HFFc6 (cell line): ENCODE measurements at regions not wholly inside any gene's neighbourhood (a gene's known extent, or its start where the extent isn't known, plus 50 kb on each side); places are given as distances from the start of the nearest gene placed in this dataset.

ENCODE experiments used
- DNase-seq: peaks from one replicate; pipeline ENCODE4 v3.0.0-alpha.2; 2018
- H3K27ac Mint-ChIP-seq: 2 replicates; pipeline ENCODE4 v1.8.0; 2020; ENCODE audit warnings: mild to moderate bottlenecking, mixed read lengths
- H3K27me3 Mint-ChIP-seq: 2 replicates; pipeline ENCODE4 v1.8.0; 2021; ENCODE audit warnings: mild to moderate bottlenecking, moderate library complexity, mixed read lengths; ENCODE audit not compliant: insufficient read depth
- H3K36me3 Mint-ChIP-seq: 2 replicates; pipeline ENCODE4 v1.8.0; 2021; ENCODE audit warnings: low read depth, mixed read lengths
- H3K4me1 Mint-ChIP-seq: 2 replicates; pipeline ENCODE4 v1.8.0; 2020; ENCODE audit warnings: low read depth, mixed read lengths
- H3K4me3 Mint-ChIP-seq: 2 replicates; pipeline ENCODE4 v1.8.0; 2020; ENCODE audit warnings: mild to moderate bottlenecking, moderate library complexity, mixed read lengths
- H3K9me3 Mint-ChIP-seq: 2 replicates; pipeline ENCODE4 v1.8.0; 2020; ENCODE audit warnings: mild to moderate bottlenecking, mixed read lengths
- TF ChIP-seq, protein P1 (sequence below): fragments of 200-600 bp; sonication (generic); IDR thresholded peaks from 2 replicates; pipeline ENCODE4 v1.5.0; 2021; ENCODE audit warnings: antibody characterized with exemption, mild to moderate bottlenecking

DNA sequence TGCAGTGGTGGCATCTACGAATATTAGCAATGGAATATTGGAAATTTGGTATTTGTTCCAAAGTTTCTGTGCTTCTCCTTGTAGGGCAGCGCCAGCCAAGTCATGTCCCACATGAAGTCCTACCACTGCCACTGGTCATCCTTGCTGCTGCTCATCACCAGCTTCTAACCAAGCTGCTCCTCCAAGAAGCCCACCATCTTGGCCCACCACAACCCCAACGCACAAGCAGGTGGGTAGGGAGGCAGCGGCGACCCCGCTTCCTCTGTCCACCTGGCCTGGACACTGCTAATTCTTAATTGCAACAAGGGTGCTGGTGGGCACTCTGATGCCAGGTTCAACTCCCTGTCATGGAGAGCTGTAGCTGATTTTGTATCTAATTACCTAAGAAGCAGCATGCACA lies 291.2 kb upstream of the LYPLAL1 start:
- DNase-seq, result no peak
- H3K27ac Mint-ChIP-seq, result no peak overlapping the region
- peaks cover 11% of the 10 kb centered on the region; the same call in 1 of the 2 replicates for H3K4me1 Mint-ChIP-seq
- H3K27me3 Mint-ChIP-seq, result 0 out of 2 replicates have a peak, but pooled peaks cover 1% of the 10 kb centered on the region
- TF ChIP-seq, protein P1, sequence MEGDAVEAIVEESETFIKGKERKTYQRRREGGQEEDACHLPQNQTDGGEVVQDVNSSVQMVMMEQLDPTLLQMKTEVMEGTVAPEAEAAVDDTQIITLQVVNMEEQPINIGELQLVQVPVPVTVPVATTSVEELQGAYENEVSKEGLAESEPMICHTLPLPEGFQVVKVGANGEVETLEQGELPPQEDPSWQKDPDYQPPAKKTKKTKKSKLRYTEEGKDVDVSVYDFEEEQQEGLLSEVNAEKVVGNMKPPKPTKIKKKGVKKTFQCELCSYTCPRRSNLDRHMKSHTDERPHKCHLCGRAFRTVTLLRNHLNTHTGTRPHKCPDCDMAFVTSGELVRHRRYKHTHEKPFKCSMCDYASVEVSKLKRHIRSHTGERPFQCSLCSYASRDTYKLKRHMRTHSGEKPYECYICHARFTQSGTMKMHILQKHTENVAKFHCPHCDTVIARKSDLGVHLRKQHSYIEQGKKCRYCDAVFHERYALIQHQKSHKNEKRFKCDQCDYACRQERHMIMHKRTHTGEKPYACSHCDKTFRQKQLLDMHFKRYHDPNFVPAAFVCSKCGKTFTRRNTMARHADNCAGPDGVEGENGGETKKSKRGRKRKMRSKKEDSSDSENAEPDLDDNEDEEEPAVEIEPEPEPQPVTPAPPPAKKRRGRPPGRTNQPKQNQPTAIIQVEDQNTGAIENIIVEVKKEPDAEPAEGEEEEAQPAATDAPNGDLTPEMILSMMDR, result no peak
- H3K4me3 Mint-ChIP-seq, result no peak overlapping the region
- peaks cover 6% of the 10 kb centered on the region; the same call in 1 of the 2 replicates for H3K9me3 Mint-ChIP-seq
- H3K36me3 Mint-ChIP-seq, result no peaks in the 10 kb centered on the region

DNA sequence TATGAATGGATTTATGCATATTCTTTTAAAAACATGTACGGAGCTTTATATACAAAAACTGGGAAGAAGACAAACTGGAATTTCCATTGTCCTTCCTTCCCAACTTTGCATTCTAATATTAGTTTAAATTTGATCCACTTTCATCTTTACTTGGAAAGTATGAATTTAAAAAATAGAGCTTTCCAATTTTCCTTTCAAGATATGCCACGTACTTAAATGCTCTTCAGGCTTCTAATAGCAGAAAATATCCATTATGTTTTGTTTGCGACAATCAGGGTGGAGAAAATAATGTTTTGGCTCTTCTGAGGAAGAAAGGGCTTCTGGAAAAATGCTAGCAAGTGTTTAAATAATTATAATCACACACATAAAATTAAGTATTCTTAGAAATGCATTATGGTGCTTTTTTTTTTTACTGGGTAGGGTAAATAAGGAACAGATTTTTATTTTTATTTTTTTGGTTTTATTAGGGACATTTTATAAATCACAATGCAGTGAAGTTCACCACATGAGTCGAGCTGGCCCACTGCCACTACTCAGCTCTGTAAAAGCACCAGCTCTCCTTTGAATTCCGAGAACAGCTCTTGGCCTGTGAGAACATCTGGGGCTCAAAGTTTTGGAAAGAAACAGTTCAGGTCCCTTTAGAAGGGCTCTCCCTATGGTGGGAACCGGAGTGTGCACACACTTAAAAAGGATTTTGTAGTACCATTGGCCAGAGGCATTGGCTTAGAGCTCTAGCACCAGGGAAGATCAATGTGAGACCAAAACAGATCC lies 287.4 kb upstream of the LYPLAL1 start:
- H3K4me1 Mint-ChIP-seq, result peaks cover 11% of the 10 kb centered on the region; the same call in 1 of the 2 replicates

DNA sequence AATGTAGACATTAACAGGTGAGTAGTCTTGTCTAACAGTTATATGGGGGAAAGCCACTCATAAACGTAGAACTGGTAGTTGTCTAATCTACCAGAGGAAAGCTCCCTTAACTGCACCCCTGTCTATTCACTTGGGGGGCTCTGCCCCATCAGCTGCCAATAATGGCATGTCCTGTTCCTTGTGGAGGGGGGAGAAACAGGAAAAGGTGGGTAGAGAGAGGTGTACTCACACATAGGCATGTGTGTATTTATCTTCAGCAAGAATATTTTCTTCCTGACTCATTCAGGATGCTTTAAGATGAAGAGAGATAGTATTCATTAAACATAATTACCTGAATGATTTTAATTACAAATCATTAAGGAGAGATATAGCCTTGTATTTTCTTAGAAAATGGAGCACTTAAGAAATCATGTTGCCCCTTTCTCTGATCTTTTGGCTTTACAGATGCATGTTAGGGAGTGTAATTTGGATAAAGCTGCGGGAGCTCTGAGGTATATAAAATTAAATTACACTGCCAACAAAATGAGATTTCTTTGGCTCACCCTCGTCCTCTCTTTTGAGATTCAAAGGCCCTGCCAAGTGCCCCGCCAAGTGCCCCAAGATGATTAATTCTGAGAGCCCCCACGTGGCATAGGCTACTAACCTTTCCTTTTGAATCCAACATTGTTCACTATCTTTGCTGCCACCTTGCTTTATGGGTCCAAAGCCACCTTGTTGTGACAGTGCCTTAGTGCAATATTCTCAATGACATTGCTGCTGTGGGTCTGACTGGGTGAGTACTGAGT lies 286.3 kb upstream of the LYPLAL1 start:
- Mint-ChIP-seq H3K9me3 (peaks cover 6% of the 10 kb centered on the region; the same call in 1 of the 2 replicates), H3K27me3 (peaks cover 3% of the 10 kb centered on the region; the same call in 1 of the 2 replicates), H3K4me1 (peaks cover 11% of the 10 kb centered on the region; the same call in 1 of the 2 replicates), H3K36me3 (no peaks in the 10 kb centered on the region), H3K27ac (no peak overlapping the region), H3K4me3 (no peak overlapping the region)
- TF ChIP-seq, protein P1, result no peak
- DNase-seq, result no peak

More for the DNA sequence above, 287.4 kb upstream of the LYPLAL1 start:
- no peak overlapping the region for H3K4me3 Mint-ChIP-seq
- H3K36me3 Mint-ChIP-seq, result no peaks in the 10 kb centered on the region
- H3K27me3 Mint-ChIP-seq, result peaks cover 3% of the 10 kb centered on the region; the same call in 1 of the 2 replicates
- no peak for DNase-seq
- H3K27ac Mint-ChIP-seq, result no peak overlapping the region
- H3K9me3 Mint-ChIP-seq, result peaks cover 6% of the 10 kb centered on the region; the same call in 1 of the 2 replicates
- TF ChIP-seq, protein P1, result no peak

DNA sequence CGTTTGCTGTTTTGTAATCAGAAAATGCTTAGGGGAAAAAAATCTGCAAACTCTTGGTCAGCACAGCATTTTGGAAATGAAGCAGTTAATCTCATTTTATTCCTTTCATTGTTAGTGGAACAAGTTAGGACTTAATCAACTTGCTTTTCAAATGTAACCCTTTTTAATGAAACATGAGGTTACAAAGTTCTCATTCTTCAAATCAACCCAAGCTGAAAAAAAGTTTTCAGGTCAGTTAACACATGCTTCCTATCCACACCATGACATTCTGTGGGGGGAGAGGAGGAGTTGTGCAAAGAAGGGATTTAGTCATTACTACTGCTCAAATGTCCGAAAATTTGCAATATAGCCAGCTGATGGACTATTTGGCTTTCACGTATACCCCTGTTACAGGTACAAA lies 283.2 kb upstream of the LYPLAL1 start:
- Mint-ChIP-seq H3K9me3 (no peaks in the 10 kb centered on the region; the same call in 1 of the 2 replicates), H3K36me3 (no peaks in the 10 kb centered on the region), H3K27me3 (peaks cover 2% of the 10 kb centered on the region; the same call in 1 of the 2 replicates), H3K4me1 (peaks cover 11% of the 10 kb centered on the region; the same call in 1 of the 2 replicates), H3K27ac (no peak overlapping the region), H3K4me3 (no peak overlapping the region)
- TF ChIP-seq, protein P1, result no peak
- DNase-seq, result no peak

DNA sequence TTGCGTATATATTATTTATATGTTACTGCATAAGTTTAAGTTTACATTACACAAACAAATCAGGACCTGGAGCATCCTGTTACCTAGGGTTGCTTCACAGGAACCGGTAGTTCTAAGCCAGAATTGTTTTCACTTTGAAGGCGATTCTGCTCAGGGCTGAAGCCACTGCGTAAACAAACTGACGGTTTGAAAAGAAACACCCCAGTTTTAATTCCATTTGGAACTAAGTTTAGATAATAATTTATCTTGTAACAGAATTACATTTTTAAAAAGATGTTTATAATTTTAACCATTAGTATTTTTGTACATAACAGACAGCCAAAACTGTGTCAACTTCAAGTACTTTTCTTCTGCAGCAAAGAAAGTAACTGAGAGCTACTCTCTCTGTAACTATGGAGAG lies 282.1 kb upstream of the LYPLAL1 start:
- DNase-seq, result no peak
- H3K9me3 Mint-ChIP-seq, result no peaks in the 10 kb centered on the region; the same call in 1 of the 2 replicates
- no peaks in the 10 kb centered on the region for H3K36me3 Mint-ChIP-seq
- no peak overlapping the region for H3K27ac Mint-ChIP-seq
- peaks cover 8% of the 10 kb centered on the region; the same call in 1 of the 2 replicates for H3K4me1 Mint-ChIP-seq
- TF ChIP-seq, protein P1, result no peak
- no peak overlapping the region for H3K4me3 Mint-ChIP-seq
- H3K27me3 Mint-ChIP-seq, result peaks cover 2% of the 10 kb centered on the region; the same call in 1 of the 2 replicates
